ENCODE measurements at regions not wholly inside any gene's neighbourhood (a gene's known extent, or its start where the extent isn't known, plus 50 kb on each side); places are given as distances from the start of the nearest gene placed in this dataset.

DNA sequence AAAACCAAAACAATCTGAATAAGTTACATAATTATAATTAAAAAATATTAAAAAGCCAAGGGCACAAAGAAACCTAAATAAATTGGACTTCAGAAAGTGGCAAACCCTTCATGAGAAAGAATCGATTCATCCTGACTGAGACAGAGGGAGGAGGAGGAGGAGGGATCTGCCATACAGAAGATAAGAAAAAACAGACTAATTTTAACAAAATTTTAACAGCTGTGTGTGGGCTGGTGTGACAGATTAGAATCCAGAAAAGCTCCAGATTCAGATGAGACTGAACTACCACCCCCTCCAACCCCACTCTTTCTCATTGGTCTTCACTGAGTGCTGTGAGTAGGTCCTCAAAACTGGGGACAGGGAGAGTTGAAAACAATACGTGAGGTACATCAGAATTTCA is 111.5 kb upstream of the HTR2A start:
- no peak overlapping the region for H3K9ac ChIP-seq (replicated peaks; ENCODE audit: extremely low read depth, insufficient read depth, low read length)
- dilution Hi-C loops (cut with MboI; ENCODE audit: extremely low pct_ligation_motif_present, low sequenced_read_pairs) (no loop called here), intact Hi-C loops (cut with micrococcal nuclease) (no loop called here)
- no peaks in the 10 kb centered on the region for H3K4me1 ChIP-seq (ENCODE audit: control insufficient read depth, extremely low read depth, insufficient read depth, low read length)
- no peak overlapping the region for H2AFZ ChIP-seq (ENCODE audit: low read depth, low read length)
- no peaks in the 10 kb centered on the region for H3K79me2 ChIP-seq (ENCODE audit: control insufficient read depth, insufficient read depth, low read length)
- POLR2A ChIA-PET = no interaction called here
- peaks cover 2% of the 10 kb centered on the region for H3K9me3 ChIP-seq (replicated peaks; ENCODE audit: control insufficient read depth, insufficient read depth, low read length)
- H3K9me1 ChIP-seq (replicated peaks; ENCODE audit: control insufficient read depth, extremely low read depth, insufficient read depth, low read length) = no peaks in the 10 kb centered on the region
- CTCF ChIA-PET = no interaction called here
- H3K27me3 ChIP-seq (ENCODE audit: control insufficient read depth in 2 of 2, insufficient read depth in 2 of 2, low read length in 2 of 2) = no peaks in the 10 kb centered on the region
- TF ChIP-seq POLR2A (IDR thresholded peaks at IDR 0.05; ENCODE audit: low read depth, low read length) = no peak
- no peaks in the 10 kb centered on the region for H4K20me1 ChIP-seq (replicated peaks; ENCODE audit: control insufficient read depth, extremely low read depth, insufficient read depth, low read length)
- no peak for FAIRE-seq
- no TSS peak for BruUV-seq (replicated peaks)
- H3K4me3 ChIP-seq (replicated peaks in 1 of 3; ENCODE audit: insufficient read depth in 1 of 3, low read depth in 1 of 3, low read length in 3 of 3) = no peak overlapping the region
- DNase-seq (ENCODE audit: low read depth, low spot score) = no peak
- H3K36me3 ChIP-seq (ENCODE audit: control insufficient read depth in 2 of 2, extremely low read depth in 1 of 2, insufficient read depth in 2 of 2, low read length in 2 of 2) = no peaks in the 10 kb centered on the region
- no peak overlapping the region for H3K4me2 ChIP-seq (ENCODE audit: insufficient read depth, low read length)
- H3K27ac ChIP-seq (ENCODE audit: insufficient read depth, low read depth, low read length) = no peak overlapping the region

DNA sequence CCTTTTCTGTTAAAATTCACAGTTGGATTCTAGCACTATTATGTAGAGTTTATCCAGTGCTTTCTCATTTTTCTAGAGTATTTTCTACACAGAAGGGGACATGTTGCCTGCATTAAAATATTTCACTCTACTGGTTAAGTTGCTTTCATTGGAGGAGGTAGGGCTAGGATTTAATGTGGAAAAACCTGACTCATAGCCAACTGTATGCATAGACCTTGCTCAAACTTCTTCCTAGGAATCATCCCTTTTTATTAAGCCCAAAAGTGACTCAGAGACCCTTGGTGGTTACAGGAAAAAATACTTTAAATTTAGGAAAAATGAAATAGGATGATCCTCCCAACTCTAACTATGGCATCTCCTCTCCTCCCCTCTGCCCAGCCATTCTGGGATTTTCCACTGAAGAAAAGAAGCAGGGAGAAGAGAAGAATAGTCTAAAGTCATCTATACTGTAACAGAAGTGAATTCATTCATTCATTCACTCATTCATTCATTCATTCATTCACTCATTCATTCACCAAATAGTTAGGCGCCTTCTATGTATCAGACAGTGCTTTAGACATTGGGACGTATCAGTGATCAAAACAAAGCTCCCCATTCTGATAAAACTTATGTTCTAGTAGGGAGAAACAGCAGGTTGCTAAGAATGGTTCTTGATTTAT is 109.0 kb upstream of the HTR2A start:
- Histone ChIP-seq H4K20me1 (replicated peaks; ENCODE audit: control insufficient read depth, extremely low read depth, insufficient read depth, low read length) (no peaks in the 10 kb centered on the region), H2AFZ (ENCODE audit: low read depth, low read length) (no peak overlapping the region), H3K9me3 (replicated peaks; ENCODE audit: control insufficient read depth, insufficient read depth, low read length) (peaks cover 2% of the 10 kb centered on the region), H3K4me2 (ENCODE audit: insufficient read depth, low read length) (no peak overlapping the region), H3K27ac (ENCODE audit: insufficient read depth, low read depth, low read length) (no peak overlapping the region), H3K9me1 (replicated peaks; ENCODE audit: control insufficient read depth, extremely low read depth, insufficient read depth, low read length) (no peaks in the 10 kb centered on the region), H3K4me3 (replicated peaks in 1 of 3; ENCODE audit: insufficient read depth in 1 of 3, low read depth in 1 of 3, low read length in 3 of 3) (no peak overlapping the region), H3K79me2 (ENCODE audit: control insufficient read depth, insufficient read depth, low read length) (no peaks in the 10 kb centered on the region), H3K9ac (replicated peaks; ENCODE audit: extremely low read depth, insufficient read depth, low read length) (no peak overlapping the region), H3K4me1 (ENCODE audit: control insufficient read depth, extremely low read depth, insufficient read depth, low read length) (no peaks in the 10 kb centered on the region), H3K27me3 (ENCODE audit: control insufficient read depth in 2 of 2, insufficient read depth in 2 of 2, low read length in 2 of 2) (no peaks in the 10 kb centered on the region), H3K36me3 (ENCODE audit: control insufficient read depth in 2 of 2, extremely low read depth in 1 of 2, insufficient read depth in 2 of 2, low read length in 2 of 2) (no peaks in the 10 kb centered on the region)
- POLR2A ChIA-PET = no interaction called here
- CTCF ChIA-PET = no interaction called here
- no peak for TF ChIP-seq POLR2AphosphoS5 (IDR thresholded peaks at IDR 0.05; ENCODE audit: insufficient read depth, low read depth, low read length)
- no peak for FAIRE-seq
- DNase-seq (ENCODE audit: low read depth, low spot score) = no peak
- intact Hi-C loops (cut with micrococcal nuclease) (no loop called here), dilution Hi-C loops (cut with MboI; ENCODE audit: extremely low pct_ligation_motif_present, low sequenced_read_pairs) (no loop called here)
- BruUV-seq (replicated peaks) = no TSS peak
